ENCODE measurements at regions not wholly inside any gene's neighbourhood (a gene's known extent, or its start where the extent isn't known, plus 50 kb on each side); places are given as distances from the start of the nearest gene placed in this dataset.

DNA sequence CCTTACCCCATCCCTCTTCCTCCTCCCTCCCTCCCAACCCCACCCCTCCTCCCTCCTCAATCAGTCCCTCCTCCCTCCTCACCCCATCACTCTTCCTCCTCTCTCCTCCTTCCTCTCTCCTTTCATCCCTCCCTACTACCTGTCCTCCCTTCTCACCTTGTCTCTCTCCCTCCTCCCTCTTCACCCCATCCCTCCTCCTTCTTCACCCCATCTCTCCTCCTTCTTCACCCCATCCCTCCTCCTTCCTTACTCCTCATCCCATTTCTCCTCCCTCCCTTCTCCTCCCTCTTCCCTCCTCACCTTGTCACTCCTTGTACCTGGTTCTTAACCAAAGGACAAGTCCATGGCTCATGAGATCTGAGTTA lies 222.4 kb downstream of the TTLL2 start:
- TF ChIP-seq, protein P1, sequence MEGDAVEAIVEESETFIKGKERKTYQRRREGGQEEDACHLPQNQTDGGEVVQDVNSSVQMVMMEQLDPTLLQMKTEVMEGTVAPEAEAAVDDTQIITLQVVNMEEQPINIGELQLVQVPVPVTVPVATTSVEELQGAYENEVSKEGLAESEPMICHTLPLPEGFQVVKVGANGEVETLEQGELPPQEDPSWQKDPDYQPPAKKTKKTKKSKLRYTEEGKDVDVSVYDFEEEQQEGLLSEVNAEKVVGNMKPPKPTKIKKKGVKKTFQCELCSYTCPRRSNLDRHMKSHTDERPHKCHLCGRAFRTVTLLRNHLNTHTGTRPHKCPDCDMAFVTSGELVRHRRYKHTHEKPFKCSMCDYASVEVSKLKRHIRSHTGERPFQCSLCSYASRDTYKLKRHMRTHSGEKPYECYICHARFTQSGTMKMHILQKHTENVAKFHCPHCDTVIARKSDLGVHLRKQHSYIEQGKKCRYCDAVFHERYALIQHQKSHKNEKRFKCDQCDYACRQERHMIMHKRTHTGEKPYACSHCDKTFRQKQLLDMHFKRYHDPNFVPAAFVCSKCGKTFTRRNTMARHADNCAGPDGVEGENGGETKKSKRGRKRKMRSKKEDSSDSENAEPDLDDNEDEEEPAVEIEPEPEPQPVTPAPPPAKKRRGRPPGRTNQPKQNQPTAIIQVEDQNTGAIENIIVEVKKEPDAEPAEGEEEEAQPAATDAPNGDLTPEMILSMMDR (IDR thresholded peaks at IDR 0.05): no peak
- TF ChIP-seq, protein P2, sequence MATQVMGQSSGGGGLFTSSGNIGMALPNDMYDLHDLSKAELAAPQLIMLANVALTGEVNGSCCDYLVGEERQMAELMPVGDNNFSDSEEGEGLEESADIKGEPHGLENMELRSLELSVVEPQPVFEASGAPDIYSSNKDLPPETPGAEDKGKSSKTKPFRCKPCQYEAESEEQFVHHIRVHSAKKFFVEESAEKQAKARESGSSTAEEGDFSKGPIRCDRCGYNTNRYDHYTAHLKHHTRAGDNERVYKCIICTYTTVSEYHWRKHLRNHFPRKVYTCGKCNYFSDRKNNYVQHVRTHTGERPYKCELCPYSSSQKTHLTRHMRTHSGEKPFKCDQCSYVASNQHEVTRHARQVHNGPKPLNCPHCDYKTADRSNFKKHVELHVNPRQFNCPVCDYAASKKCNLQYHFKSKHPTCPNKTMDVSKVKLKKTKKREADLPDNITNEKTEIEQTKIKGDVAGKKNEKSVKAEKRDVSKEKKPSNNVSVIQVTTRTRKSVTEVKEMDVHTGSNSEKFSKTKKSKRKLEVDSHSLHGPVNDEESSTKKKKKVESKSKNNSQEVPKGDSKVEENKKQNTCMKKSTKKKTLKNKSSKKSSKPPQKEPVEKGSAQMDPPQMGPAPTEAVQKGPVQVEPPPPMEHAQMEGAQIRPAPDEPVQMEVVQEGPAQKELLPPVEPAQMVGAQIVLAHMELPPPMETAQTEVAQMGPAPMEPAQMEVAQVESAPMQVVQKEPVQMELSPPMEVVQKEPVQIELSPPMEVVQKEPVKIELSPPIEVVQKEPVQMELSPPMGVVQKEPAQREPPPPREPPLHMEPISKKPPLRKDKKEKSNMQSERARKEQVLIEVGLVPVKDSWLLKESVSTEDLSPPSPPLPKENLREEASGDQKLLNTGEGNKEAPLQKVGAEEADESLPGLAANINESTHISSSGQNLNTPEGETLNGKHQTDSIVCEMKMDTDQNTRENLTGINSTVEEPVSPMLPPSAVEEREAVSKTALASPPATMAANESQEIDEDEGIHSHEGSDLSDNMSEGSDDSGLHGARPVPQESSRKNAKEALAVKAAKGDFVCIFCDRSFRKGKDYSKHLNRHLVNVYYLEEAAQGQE (IDR thresholded peaks at IDR 0.05; ENCODE audit: low read depth, low read length): no peak
- TF ChIP-seq NFIC (IDR thresholded peaks at IDR 0.05; ENCODE audit: borderline replicate concordance) (no peak), TEAD4 (IDR thresholded peaks at IDR 0.05; ENCODE audit: borderline replicate concordance, insufficient read depth) (no peak), FOXM1 (IDR thresholded peaks at IDR 0.05; ENCODE audit: low read depth) (no peak), POLR2AphosphoS5 (IDR thresholded peaks at IDR 0.05; ENCODE audit: low read depth, low read length) (no peak), RAD21 (IDR thresholded peaks at IDR 0.05; ENCODE audit: low read length) (no peak), EZH2phosphoT487 (IDR thresholded peaks at IDR 0.05; ENCODE audit: borderline replicate concordance, low read depth) (no peak), CHD2 (IDR thresholded peaks at IDR 0.05; ENCODE audit: low read length, partially characterized antibody) (no peak), GABPA (IDR thresholded peaks at IDR 0.05; ENCODE audit: low read depth) (no peak), SMC3 (IDR thresholded peaks at IDR 0.05; ENCODE audit: low read depth, low read length) (no peak)
- TF ChIP-seq, protein P3, sequence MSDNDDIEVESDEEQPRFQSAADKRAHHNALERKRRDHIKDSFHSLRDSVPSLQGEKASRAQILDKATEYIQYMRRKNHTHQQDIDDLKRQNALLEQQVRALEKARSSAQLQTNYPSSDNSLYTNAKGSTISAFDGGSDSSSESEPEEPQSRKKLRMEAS (IDR thresholded peaks at IDR 0.05; ENCODE audit: low read depth): no peak
- TF ChIP-seq, protein P4, sequence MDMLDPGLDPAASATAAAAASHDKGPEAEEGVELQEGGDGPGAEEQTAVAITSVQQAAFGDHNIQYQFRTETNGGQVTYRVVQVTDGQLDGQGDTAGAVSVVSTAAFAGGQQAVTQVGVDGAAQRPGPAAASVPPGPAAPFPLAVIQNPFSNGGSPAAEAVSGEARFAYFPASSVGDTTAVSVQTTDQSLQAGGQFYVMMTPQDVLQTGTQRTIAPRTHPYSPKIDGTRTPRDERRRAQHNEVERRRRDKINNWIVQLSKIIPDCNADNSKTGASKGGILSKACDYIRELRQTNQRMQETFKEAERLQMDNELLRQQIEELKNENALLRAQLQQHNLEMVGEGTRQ (IDR thresholded peaks at IDR 0.05; ENCODE audit: borderline replicate concordance, low read depth, low read length): no peak
- TF ChIP-seq, protein P5, sequence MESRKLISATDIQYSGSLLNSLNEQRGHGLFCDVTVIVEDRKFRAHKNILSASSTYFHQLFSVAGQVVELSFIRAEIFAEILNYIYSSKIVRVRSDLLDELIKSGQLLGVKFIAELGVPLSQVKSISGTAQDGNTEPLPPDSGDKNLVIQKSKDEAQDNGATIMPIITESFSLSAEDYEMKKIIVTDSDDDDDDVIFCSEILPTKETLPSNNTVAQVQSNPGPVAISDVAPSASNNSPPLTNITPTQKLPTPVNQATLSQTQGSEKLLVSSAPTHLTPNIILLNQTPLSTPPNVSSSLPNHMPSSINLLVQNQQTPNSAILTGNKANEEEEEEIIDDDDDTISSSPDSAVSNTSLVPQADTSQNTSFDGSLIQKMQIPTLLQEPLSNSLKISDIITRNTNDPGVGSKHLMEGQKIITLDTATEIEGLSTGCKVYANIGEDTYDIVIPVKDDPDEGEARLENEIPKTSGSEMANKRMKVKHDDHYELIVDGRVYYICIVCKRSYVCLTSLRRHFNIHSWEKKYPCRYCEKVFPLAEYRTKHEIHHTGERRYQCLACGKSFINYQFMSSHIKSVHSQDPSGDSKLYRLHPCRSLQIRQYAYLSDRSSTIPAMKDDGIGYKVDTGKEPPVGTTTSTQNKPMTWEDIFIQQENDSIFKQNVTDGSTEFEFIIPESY (IDR thresholded peaks at IDR 0.05; ENCODE audit: borderline replicate concordance, low read depth): no peak

Data from SK-N-SH (cell line).